Adrenal gland (tissue), 9 donors: ENCODE measurements at regions not wholly inside any gene's neighbourhood (a gene's known extent, or its start where the extent isn't known, plus 50 kb on each side); places are given as distances from the start of the nearest gene placed in this dataset.

ENCODE experiments used
- DNase-seq, 7 donors: peaks; one replicate each; pipeline ENCODE4 v3.0.0-alpha.2; 2019 to 2020
- H3K27ac ChIP-seq, 5 donors: fragments of 200-600 bp; sonication (generic) in 4 of 5; 1 replicate in 3 of 5; 2 replicates in 2 of 5; pipeline versions ENCODE4 v1.5.1 to v1.8.0; 2016 to 2020; ENCODE audit warnings: mild to moderate bottlenecking in 1 of 5
- H3K27me3 ChIP-seq: fragments of 200-600 bp; 2 replicates; pipeline ENCODE4 v1.8.0; 2021
- H3K36me3 ChIP-seq, 2 donors: fragments of 200-600 bp; replicated peaks in 1 of 2; 1 replicate in 1 of 2; 2 replicates in 1 of 2; pipeline versions ENCODE4 v1.5.1 to v1.8.0; 2018 to 2022
- H3K4me1 ChIP-seq, 2 donors: fragments of 200-600 bp; replicated peaks in 1 of 2; 1 replicate in 1 of 2; 2 replicates in 1 of 2; pipeline versions ENCODE4 v1.5.1 to v1.8.0; 2018 to 2021
- H3K4me3 ChIP-seq, 4 donors: fragments of 200-600 bp; sonication (generic) in 3 of 4; one replicate each; pipeline ENCODE4 v1.5.1; 2016 to 2018
- H3K9me3 ChIP-seq, 3 donors: fragments of 200-600 bp; sonication (generic) in 1 of 3; replicated peaks in 1 of 3; 1 replicate in 2 of 3; 2 replicates in 1 of 3; pipeline versions ENCODE4 v1.5.1 to v1.8.0; 2016 to 2021
- POLR2A ChIP-seq, 2 donors: fragments of 450-650 bp; IDR thresholded peaks; one replicate each; pipeline ENCODE4 v1.6.1; 2017; ENCODE audit warnings: antibody characterized with exemption in 2 of 2, mild to moderate bottlenecking in 2 of 2, moderate library complexity in 1 of 2
- WGBS, 4 donors: extraction: QIAGEN DNeasy Blood & Tissue Kit in 2 of 4; methylation state at CpG; one replicate each; pipeline versions ENCODE4 v1.1.5 to v1.1.7; 2013 to 2017; 5-methylcytosine and 5-hydroxymethylcytosine counted together
- intact Hi-C, 2 donors: fragments of 100-400 bp; cut with DNase I; formaldehyde crosslinking; loops; one replicate each; pipeline versions ENCODE4 v1.14.1 to v1.15.0; 2022 to 2023
- TF ChIP-seq, protein P1 (sequence below), 6 experiments: fragments of 450-650 bp in 4 of 6; fragments of 200-600 bp in 2 of 6; sonication (generic) in 1 of 6; IDR thresholded peaks; 1 replicate in 5 of 6; 2 replicates in 1 of 6; pipeline versions ENCODE4 v1.5.1 to v1.8.0; 2016 to 2021; ENCODE audit warnings: antibody characterized with exemption in 6 of 6, mild to moderate bottlenecking in 2 of 6, moderate library complexity in 1 of 6
- donor health status: healthy with polysubstance abuse.
- donor health status: Bipolar disorder and iron deficiency.
- donor health status: DM: yes; HTN: yes; CAD: no.
- donor health status: DM: no; HTN: no; CAD: no.
- donor health status: DM: no; HTN: no; CAD: no.

DNA sequence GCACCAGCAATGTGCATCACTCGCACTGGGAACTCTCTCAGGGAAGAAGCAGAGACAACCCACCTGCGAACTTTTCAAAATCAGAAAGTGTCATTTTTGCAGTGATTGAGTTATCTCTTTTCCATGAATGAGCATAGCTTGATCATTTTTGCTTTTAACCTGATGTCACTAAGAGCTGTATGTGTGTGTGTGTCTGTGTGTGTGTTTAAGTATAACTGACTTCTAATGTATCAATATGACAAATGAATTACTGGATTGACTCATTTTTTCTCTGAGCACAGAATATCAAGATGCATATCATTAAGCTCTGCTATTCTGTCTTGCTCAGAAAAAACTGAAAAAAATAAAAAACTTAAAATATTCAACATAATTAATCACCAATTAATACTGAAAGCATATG, 548.9 kb upstream of the MARCKS start:
- Histone ChIP-seq H3K27me3 (no peaks in the 10 kb centered on the region), H3K27ac (no peak overlapping the region), H3K4me3 (no peak overlapping the region), H3K9me3 (no peaks in the 10 kb centered on the region), H3K4me1 (no peaks in the 10 kb centered on the region), H3K36me3 (no peaks in the 10 kb centered on the region)
- intact Hi-C loops: no loop called here
- DNase-seq: no peak
- TF ChIP-seq, protein P1, sequence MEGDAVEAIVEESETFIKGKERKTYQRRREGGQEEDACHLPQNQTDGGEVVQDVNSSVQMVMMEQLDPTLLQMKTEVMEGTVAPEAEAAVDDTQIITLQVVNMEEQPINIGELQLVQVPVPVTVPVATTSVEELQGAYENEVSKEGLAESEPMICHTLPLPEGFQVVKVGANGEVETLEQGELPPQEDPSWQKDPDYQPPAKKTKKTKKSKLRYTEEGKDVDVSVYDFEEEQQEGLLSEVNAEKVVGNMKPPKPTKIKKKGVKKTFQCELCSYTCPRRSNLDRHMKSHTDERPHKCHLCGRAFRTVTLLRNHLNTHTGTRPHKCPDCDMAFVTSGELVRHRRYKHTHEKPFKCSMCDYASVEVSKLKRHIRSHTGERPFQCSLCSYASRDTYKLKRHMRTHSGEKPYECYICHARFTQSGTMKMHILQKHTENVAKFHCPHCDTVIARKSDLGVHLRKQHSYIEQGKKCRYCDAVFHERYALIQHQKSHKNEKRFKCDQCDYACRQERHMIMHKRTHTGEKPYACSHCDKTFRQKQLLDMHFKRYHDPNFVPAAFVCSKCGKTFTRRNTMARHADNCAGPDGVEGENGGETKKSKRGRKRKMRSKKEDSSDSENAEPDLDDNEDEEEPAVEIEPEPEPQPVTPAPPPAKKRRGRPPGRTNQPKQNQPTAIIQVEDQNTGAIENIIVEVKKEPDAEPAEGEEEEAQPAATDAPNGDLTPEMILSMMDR (IDR thresholded peaks at IDR 0.05): no peak
- TF ChIP-seq POLR2A (IDR thresholded peaks at IDR 0.05): no peak
- WGBS, 4 donors: 78 to 90% (median 85%) methylated on average over 2 of the region's 2 CpGs

DNA sequence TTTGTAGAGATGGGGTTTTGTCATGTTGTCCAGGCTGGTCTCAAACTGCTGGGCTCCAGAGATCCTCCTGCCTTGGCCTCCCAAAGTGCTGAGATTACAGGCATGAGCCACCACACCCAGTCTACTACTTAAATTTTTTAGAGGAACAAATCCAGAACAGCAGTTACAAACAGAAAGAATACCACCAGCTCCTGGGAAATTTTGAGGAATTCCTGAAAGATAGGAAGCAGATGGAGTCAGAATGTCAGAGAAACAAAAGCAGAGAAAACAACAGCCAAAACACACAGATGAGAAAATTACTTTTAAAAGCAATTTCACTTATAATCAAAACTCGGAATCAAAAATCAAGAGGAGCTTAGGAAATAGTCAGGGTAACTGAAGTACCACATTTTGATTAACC, 543.3 kb upstream of the MARCKS start:
- Histone ChIP-seq H3K4me3 (no peak overlapping the region), H3K9me3 (no peaks in the 10 kb centered on the region), H3K27me3 (no peaks in the 10 kb centered on the region), H3K36me3 (no peaks in the 10 kb centered on the region), H3K4me1 (no peaks in the 10 kb centered on the region), H3K27ac (no peak overlapping the region)
- DNase-seq: no peak
- intact Hi-C loops: no loop called here
- 58 to 74% (median 66%) methylated on average over 1 of the region's 1 CpG for WGBS, 4 donors
- no peak for TF ChIP-seq POLR2A (IDR thresholded peaks at IDR 0.05)
- TF ChIP-seq, protein P1 (IDR thresholded peaks at IDR 0.05): no peak

DNA sequence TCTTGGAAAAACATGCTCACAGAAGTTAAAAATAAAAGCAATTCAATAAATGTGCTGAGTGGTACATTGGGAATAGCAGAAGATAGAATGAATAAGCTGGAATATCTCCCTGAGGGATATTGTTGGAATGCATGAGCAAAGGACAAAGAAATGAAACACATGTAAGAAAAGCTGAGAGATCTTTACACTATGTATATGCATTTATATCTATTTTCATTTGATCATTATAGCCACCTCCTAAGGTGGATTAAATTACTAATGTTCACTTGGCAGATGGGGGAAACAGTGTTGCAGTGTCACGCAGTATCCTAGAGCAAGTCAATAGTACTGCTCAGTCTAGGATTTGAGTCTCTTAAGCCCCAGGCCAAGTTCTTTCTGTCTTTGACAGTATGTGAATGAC, 542.0 kb upstream of the MARCKS start:
- no peak for TF ChIP-seq POLR2A (IDR thresholded peaks at IDR 0.05)
- TF ChIP-seq, protein P1 (IDR thresholded peaks at IDR 0.05): no peak
- Histone ChIP-seq H3K4me1 (no peaks in the 10 kb centered on the region), H3K4me3 (no peak overlapping the region), H3K36me3 (no peaks in the 10 kb centered on the region), H3K27me3 (no peaks in the 10 kb centered on the region), H3K9me3 (no peaks in the 10 kb centered on the region), H3K27ac (no peak overlapping the region)
- DNase-seq: no peak
- 88 to 95% (median 92%) methylated on average over 1 of the region's 1 CpG for WGBS, 4 donors
- intact Hi-C loops: no loop called here

DNA sequence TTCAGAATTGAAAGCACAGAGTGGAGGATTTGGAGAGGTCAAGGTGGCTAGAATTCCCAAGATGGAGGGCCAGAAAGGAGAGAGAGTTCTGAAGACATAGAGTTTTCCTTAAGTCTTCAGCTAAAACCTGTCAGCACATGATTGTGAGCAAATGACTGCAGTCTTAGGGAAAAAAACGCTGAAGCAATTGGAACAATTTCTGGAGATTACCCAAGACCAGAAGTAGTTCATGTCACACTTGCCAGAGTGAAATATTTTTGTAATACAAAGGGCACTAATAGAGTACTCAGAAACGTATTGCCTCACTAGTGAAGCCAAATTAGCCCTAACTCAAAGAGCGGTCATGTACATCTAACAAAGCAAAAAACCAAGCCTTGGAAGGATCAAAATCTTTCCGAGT, 541.3 kb upstream of the MARCKS start:
- Histone ChIP-seq H3K9me3 (no peaks in the 10 kb centered on the region), H3K4me3 (no peak overlapping the region), H3K4me1 (no peaks in the 10 kb centered on the region), H3K27me3 (no peaks in the 10 kb centered on the region), H3K27ac (no peak overlapping the region), H3K36me3 (no peaks in the 10 kb centered on the region)
- 68 to 75% (median 73%) methylated on average over 4 of the region's 4 CpGs for WGBS, 4 donors
- no peak for TF ChIP-seq POLR2A (IDR thresholded peaks at IDR 0.05)
- TF ChIP-seq, protein P1 (IDR thresholded peaks at IDR 0.05): no peak
- DNase-seq: no peak
- intact Hi-C loops: no loop called here
